Glutamatergic neuron (in vitro differentiated cells): ENCODE measurements at regions not wholly inside any gene's neighbourhood (a gene's known extent, or its start where the extent isn't known, plus 50 kb on each side); places are given as distances from the start of the nearest gene placed in this dataset.

Experiments used
- DNase-seq: peaks from one replicate; pipeline ENCODE4 v3.0.0; 2022
- H3K27ac Mint-ChIP-seq: one replicate; pipeline ENCODE4 v1.8.0; 2020; ENCODE audit warnings: mild to moderate bottlenecking, mixed read lengths, inconsistent platforms; ENCODE audit not compliant: unreplicated experiment
- H3K27me3 Mint-ChIP-seq: one replicate; pipeline ENCODE4 v1.8.0; 2020; ENCODE audit warnings: mild to moderate bottlenecking, moderate library complexity, mixed read lengths, inconsistent platforms; ENCODE audit not compliant: unreplicated experiment
- H3K36me3 Mint-ChIP-seq: one replicate; pipeline ENCODE4 v1.8.0; 2020; ENCODE audit warnings: mild to moderate bottlenecking, mixed read lengths, inconsistent platforms; ENCODE audit not compliant: unreplicated experiment
- H3K4me1 Mint-ChIP-seq: one replicate; pipeline ENCODE4 v1.8.0; 2020; ENCODE audit warnings: mild to moderate bottlenecking, low read depth, mixed read lengths, inconsistent platforms; ENCODE audit not compliant: unreplicated experiment
- H3K4me3 Mint-ChIP-seq: one replicate; pipeline ENCODE4 v1.8.0; 2020; ENCODE audit warnings: mild to moderate bottlenecking, mixed read lengths, inconsistent platforms; ENCODE audit not compliant: unreplicated experiment
- H3K9me3 Mint-ChIP-seq: one replicate; pipeline ENCODE4 v1.8.0; 2020; ENCODE audit warnings: mild to moderate bottlenecking, moderate library complexity, mixed read lengths, inconsistent platforms; ENCODE audit not compliant: unreplicated experiment
- TF ChIP-seq, protein P1 (sequence below): fragments of 200-600 bp; sonication (generic); IDR thresholded peaks from one replicate; pipeline ENCODE4 v1.5.0; 2021; ENCODE audit not compliant: partially characterized antibody, unreplicated experiment

DNA sequence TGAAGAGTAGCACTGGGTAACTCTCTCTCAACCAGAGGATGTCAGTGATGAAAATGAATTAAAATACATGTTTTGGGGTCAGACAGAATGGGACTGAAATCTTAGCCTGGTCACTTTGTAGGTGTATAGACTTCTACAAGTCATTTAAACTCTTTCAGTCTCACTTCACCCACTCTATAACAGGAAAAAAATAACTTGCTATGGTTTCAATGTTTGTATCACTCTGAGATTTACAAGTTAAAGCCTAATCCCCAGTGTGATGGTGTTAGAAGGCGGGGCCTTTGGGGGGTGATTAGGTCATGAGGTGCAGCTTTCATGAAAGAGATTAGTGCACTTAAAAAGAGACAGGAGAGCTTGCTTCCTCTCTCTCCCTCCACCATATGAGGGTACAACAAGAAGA, 134.8 kb downstream of the INHBA start:
- TF ChIP-seq, protein P1, sequence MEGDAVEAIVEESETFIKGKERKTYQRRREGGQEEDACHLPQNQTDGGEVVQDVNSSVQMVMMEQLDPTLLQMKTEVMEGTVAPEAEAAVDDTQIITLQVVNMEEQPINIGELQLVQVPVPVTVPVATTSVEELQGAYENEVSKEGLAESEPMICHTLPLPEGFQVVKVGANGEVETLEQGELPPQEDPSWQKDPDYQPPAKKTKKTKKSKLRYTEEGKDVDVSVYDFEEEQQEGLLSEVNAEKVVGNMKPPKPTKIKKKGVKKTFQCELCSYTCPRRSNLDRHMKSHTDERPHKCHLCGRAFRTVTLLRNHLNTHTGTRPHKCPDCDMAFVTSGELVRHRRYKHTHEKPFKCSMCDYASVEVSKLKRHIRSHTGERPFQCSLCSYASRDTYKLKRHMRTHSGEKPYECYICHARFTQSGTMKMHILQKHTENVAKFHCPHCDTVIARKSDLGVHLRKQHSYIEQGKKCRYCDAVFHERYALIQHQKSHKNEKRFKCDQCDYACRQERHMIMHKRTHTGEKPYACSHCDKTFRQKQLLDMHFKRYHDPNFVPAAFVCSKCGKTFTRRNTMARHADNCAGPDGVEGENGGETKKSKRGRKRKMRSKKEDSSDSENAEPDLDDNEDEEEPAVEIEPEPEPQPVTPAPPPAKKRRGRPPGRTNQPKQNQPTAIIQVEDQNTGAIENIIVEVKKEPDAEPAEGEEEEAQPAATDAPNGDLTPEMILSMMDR, result no peak
- H3K36me3 Mint-ChIP-seq, result no peaks in the 10 kb centered on the region
- no peak for DNase-seq
- no peaks in the 10 kb centered on the region for H3K9me3 Mint-ChIP-seq
- no peaks in the 10 kb centered on the region for H3K4me1 Mint-ChIP-seq
- H3K4me3 Mint-ChIP-seq, result no peak overlapping the region
- no peaks in the 10 kb centered on the region for H3K27me3 Mint-ChIP-seq
- H3K27ac Mint-ChIP-seq, result no peak overlapping the region

DNA sequence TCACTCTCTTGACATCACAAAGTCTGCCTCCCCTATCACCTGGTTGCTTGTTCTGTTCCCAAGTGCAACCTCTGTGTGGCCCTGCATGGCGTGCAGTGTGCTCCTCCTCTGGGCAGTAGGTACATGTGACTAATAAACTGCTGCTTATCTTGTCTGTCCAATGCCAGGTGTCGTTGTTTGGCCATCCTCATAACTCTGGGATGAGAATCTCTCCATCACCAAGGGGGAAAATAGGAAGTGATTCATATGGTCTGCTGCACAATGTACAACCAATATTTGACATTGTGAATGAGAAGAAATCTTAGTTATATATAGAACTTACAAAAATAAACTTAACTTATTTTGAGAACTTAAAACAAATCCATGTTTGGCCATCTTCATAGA, 135.2 kb downstream of the INHBA start:
- H3K4me1 Mint-ChIP-seq, result no peaks in the 10 kb centered on the region
- H3K36me3 Mint-ChIP-seq, result no peaks in the 10 kb centered on the region
- H3K27me3 Mint-ChIP-seq, result no peaks in the 10 kb centered on the region
- no peaks in the 10 kb centered on the region for H3K9me3 Mint-ChIP-seq
- H3K4me3 Mint-ChIP-seq, result no peak overlapping the region
- no peak for DNase-seq
- no peak overlapping the region for H3K27ac Mint-ChIP-seq
- TF ChIP-seq, protein P1, result no peak

DNA sequence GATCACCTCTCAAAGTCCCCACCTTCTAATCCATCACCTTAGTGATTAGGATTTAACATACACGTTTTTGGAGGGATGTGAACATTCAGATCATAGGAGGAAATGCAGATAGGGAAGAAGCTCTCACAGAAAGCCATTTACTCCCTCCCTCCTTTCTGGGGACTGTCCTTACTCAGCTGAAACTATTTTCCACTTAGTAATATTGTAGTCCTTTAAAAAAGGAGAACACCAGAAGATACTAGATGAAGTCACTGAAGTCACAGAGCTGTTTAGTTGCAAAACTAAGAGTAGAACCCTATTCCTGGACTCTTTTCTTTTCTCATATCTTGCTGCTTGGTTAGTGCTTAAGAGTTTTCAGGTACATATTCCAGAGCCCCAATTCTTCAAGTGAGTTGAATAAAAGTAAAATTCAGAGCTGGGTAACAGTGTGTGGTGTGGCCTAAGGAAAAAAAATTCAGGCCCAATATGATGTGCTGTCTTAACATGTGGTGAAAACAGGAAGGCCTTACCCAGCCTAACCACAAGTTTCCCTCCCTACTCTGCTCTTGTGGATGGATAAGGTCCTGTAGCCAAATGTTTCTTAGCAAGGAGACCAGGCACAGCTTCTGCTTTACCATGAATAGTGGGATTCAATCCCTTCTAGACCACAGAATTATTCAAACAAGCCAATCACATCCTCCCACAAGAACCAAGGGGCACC, 135.7 kb downstream of the INHBA start:
- no peak for DNase-seq
- H3K27ac Mint-ChIP-seq, result no peak overlapping the region
- no peaks in the 10 kb centered on the region for H3K4me1 Mint-ChIP-seq
- no peaks in the 10 kb centered on the region for H3K27me3 Mint-ChIP-seq
- peaks cover 2% of the 10 kb centered on the region for H3K9me3 Mint-ChIP-seq
- no peaks in the 10 kb centered on the region for H3K36me3 Mint-ChIP-seq
- TF ChIP-seq, protein P1, result no peak
- no peak overlapping the region for H3K4me3 Mint-ChIP-seq

DNA sequence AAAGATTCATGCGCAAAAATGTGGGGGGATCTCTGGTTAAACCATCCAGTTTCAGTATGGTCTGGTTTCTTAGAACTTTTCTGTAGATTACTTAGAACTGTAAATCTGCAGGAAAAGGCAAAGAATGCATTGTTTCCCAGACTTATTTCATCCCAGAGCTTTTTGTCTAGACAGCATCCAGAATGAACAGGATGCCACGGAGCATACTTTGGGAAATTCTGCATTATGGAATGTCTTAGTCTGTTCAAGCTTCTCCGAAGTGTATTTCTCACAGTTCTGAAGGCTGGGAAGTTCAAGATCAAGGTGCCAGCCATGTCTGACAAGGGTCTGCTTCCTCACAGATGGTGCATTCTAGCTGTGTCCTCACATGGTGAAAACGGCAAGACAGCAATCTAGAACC, 136.3 kb downstream of the INHBA start:
- Mint-ChIP-seq H3K9me3 (peaks cover 2% of the 10 kb centered on the region), H3K4me3 (no peak overlapping the region), H3K27me3 (no peaks in the 10 kb centered on the region), H3K4me1 (no peaks in the 10 kb centered on the region), H3K27ac (no peak overlapping the region), H3K36me3 (no peaks in the 10 kb centered on the region)
- no peak for DNase-seq
- TF ChIP-seq, protein P1, result no peak

DNA sequence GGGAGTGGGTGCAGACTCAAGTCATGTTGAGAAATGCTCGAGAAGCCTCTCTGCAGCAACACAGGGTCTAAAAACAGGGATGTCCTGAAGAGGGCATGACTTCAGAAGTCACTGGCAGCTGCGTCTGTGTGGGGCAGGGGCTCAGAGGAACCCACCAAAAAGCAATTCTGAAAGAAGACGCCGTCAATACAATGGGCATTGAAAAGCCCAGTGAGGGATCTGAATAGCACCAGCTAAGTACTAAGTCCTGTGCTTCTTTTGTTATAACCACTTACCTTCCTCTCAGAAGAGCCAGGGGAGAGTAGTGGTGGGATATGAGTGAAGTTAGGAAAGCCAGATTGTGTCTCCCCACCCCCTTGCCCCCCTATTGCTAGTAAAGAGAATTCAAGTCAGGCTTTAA, 137.2 kb downstream of the INHBA start:
- TF ChIP-seq, protein P1, result no peak
- peaks cover under 1% of the 10 kb centered on the region for H3K27me3 Mint-ChIP-seq
- no peak overlapping the region for H3K4me3 Mint-ChIP-seq
- no peak for DNase-seq
- peaks cover 2% of the 10 kb centered on the region for H3K9me3 Mint-ChIP-seq
- no peak overlapping the region for H3K27ac Mint-ChIP-seq
- H3K4me1 Mint-ChIP-seq, result no peaks in the 10 kb centered on the region
- H3K36me3 Mint-ChIP-seq, result no peaks in the 10 kb centered on the region
